WERI-Rb-1 (cell line): ENCODE measurements at regions not wholly inside any gene's neighbourhood (a gene's known extent, or its start where the extent isn't known, plus 50 kb on each side); places are given as distances from the start of the nearest gene placed in this dataset.

Experiments
- DNase-seq: peaks from one replicate; pipeline ENCODE4 v3.0.0-alpha.2; 2020
- H3K27ac ChIP-seq: fragments of 250-450 bp; sonication (Bioruptor Pico); 2 replicates; pipeline ENCODE4 v1.5.1; 2020; ENCODE audit warnings: mild to moderate bottlenecking, moderate library complexity
- H3K27me3 ChIP-seq: fragments of 250-450 bp; sonication (Bioruptor Pico); 2 replicates; pipeline ENCODE4 v1.5.1; 2021; ENCODE audit warnings: mild to moderate bottlenecking, low read depth, moderate library complexity; ENCODE audit not compliant: insufficient read depth, severe bottlenecking
- H3K36me3 ChIP-seq: fragments of 250-450 bp; sonication (Bioruptor Pico); 2 replicates; pipeline ENCODE4 v1.5.1; 2020; ENCODE audit warnings: mild to moderate bottlenecking, moderate library complexity
- H3K4me3 ChIP-seq: 2 replicates; pipeline ENCODE4 v1.5.1; 2011; ENCODE audit warnings: low read depth, mild to moderate bottlenecking, control low read depth, low read length
- H3K9me3 ChIP-seq: fragments of 250-450 bp; sonication (Bioruptor Pico); 2 replicates; pipeline ENCODE4 v1.5.1; 2021; ENCODE audit warnings: mild to moderate bottlenecking, moderate library complexity; ENCODE audit not compliant: severe bottlenecking
- CTCF ChIP-seq: IDR thresholded peaks from 2 replicates; pipeline ENCODE4 v1.5.1; 2011; ENCODE audit warnings: low read depth, mild to moderate bottlenecking, control low read depth, inconsistent platforms, low read length

DNA sequence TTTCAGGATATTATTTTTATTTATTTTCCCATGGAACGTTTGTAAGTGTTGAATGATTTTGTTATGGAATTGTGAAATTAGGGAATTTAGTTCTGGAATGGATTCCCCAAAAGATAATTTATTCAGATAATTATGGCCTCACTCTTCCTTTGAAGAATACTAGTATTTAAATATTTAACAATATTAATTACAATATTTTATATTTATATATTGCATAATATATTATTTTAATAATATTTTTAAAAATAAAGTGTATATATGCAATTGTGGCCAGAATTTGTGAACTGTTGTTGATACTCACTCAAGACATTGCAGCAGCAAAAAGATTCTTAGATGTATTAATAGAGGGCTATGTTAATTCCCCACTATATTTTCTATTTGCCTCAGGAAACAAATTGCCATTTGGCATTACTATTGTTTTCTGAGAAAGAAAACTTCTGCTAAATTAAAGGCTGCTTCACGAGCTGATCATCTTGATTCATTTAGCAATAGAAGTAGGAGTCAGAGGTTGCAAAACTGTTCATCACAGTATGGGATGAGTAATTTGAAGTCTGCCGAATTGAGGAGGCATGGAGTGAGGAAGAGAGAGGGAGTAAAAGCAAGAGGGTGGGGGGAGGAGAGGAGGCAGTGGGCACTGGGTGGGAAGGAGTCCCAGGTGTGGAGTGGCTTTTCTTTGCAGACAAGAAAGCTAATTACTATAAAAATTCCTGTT, 729.2 kb downstream of the DHX35 start:
- no peak for DNase-seq
- Histone ChIP-seq H3K27ac (no peak overlapping the region), H3K27me3 (peaks cover 22% of the 10 kb centered on the region), H3K9me3 (no peaks in the 10 kb centered on the region), H3K4me3 (no peak overlapping the region), H3K36me3 (no peaks in the 10 kb centered on the region)
- no peak for TF ChIP-seq CTCF

GRCh38 chr20:39676857-39677391, 714.8 kb downstream of the DHX35 start:
- Histone ChIP-seq H3K27me3 (peaks cover 38% of the 10 kb centered on the region), H3K36me3 (no peaks in the 10 kb centered on the region), H3K4me3 (no peak overlapping the region), H3K27ac (no peak overlapping the region), H3K9me3 (no peaks in the 10 kb centered on the region)
- DNase-seq, result no peak
- peak; percentile 49 for TF ChIP-seq CTCF

- Histone ChIP-seq H3K27me3 (peaks cover 36% of the 10 kb centered on the region), H3K4me3 (no peak overlapping the region), H3K36me3 (no peaks in the 10 kb centered on the region), H3K27ac (no peak overlapping the region), H3K9me3 (no peaks in the 10 kb centered on the region)
- no peak for DNase-seq
- no peak for TF ChIP-seq CTCF
These were observed 714.1 kb downstream of the DHX35 start for GRCh38 chr20:39676241-39676640.

DNA sequence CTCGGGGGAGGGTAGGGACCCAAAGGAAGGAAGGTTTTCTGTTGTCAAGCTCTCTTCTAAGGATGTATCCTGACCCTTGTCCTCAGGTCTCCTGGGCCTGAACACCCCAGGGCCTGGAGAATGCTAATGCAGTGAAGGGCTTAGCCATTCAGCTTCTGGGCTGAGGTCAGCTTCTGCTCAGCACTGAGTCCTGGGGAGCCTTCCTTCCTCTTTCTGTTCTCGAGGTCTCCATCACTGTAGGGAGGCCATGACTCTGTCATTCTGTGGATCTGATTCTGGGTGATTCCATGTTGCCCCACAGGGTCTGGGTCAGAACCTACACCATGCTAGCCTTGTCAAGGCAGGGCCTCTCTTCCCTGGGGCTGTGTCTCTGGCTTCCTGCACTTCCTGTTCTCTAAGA, 712.7 kb downstream of the DHX35 start:
- no peak overlapping the region for H3K4me3 ChIP-seq
- H3K9me3 ChIP-seq, result no peaks in the 10 kb centered on the region
- TF ChIP-seq CTCF, result no peak
- DNase-seq, result no peak
- H3K27ac ChIP-seq, result no peak overlapping the region
- H3K36me3 ChIP-seq, result no peaks in the 10 kb centered on the region
- peaks cover 30% of the 10 kb centered on the region for H3K27me3 ChIP-seq

- peaks cover 14% of the 10 kb centered on the region for H3K27me3 ChIP-seq
- DNase-seq, result no peak
- TF ChIP-seq CTCF, result no peak
- H3K27ac ChIP-seq, result no peak overlapping the region
- H3K9me3 ChIP-seq, result no peaks in the 10 kb centered on the region
- no peak overlapping the region for H3K4me3 ChIP-seq
- no peaks in the 10 kb centered on the region for H3K36me3 ChIP-seq
These were observed 708.8 kb downstream of the DHX35 start for GRCh38 chr20:39670988-39671387.

DNA sequence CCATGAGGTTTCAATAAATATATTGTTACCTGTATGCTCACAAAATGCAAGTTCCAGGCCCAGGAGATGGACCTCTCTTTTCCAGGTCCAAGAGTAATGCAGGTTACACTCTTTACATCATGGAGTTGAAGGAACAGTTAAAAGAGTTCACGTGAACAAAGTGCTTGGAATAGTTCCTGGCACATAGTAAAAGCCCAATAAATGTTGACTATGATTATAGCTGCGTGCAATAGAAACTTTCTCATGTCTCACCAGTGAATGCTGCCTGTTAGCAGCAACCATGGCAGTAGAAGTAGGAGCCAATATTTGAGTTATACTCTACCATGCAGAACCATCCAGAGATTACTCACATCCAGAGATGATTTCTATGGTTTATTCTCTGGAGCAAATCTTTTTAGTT, 707.5 kb downstream of the DHX35 start:
- DNase-seq, result no peak
- no peaks in the 10 kb centered on the region for H3K9me3 ChIP-seq
- H3K27ac ChIP-seq, result no peak overlapping the region
- H3K36me3 ChIP-seq, result no peaks in the 10 kb centered on the region
- peaks cover 17% of the 10 kb centered on the region for H3K27me3 ChIP-seq
- TF ChIP-seq CTCF, result no peak
- H3K4me3 ChIP-seq, result no peak overlapping the region
